ENCODE measurements at regions not wholly inside any gene's neighbourhood (a gene's known extent, or its start where the extent isn't known, plus 50 kb on each side); places are given as distances from the start of the nearest gene placed in this dataset.

DNA sequence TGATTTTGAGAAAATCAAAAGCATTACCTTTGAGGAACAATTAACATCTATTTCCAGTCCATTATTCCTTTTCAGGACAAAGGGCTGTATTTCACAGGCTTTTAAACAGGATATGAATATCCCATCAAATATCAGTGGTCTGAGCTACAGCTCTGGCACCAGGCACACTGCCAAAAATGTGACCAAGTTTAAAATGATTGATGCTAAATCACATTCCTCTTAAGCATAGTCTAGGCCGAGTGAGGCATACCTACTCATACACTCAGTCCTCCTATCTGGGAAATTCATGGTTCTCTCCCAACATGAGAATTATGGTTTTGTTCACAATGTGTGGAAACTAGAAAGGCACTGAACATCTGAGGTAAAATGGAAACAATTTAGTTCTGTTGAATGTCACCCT, 683.5 kb downstream of the TUSC7 start:
- H3K79me2 ChIP-seq (ENCODE audit: low read depth): no peaks in the 10 kb centered on the region
- no peak overlapping the region for H2AFZ ChIP-seq
- no peaks in the 10 kb centered on the region for H3K9me3 ChIP-seq (ENCODE audit: insufficient read depth, low read depth)
- H3K27me3 ChIP-seq (ENCODE audit: insufficient read depth, low read depth): no peaks in the 10 kb centered on the region
- TF ChIP-seq, protein P1, sequence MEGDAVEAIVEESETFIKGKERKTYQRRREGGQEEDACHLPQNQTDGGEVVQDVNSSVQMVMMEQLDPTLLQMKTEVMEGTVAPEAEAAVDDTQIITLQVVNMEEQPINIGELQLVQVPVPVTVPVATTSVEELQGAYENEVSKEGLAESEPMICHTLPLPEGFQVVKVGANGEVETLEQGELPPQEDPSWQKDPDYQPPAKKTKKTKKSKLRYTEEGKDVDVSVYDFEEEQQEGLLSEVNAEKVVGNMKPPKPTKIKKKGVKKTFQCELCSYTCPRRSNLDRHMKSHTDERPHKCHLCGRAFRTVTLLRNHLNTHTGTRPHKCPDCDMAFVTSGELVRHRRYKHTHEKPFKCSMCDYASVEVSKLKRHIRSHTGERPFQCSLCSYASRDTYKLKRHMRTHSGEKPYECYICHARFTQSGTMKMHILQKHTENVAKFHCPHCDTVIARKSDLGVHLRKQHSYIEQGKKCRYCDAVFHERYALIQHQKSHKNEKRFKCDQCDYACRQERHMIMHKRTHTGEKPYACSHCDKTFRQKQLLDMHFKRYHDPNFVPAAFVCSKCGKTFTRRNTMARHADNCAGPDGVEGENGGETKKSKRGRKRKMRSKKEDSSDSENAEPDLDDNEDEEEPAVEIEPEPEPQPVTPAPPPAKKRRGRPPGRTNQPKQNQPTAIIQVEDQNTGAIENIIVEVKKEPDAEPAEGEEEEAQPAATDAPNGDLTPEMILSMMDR (conservative IDR thresholded peaks at IDR 0.05): no peak
- no peak for TF ChIP-seq EZH2 (IDR thresholded peaks at IDR 0.05; ENCODE audit: low read depth)
- H3K36me3 ChIP-seq (ENCODE audit: low read depth): no peaks in the 10 kb centered on the region
- no peak overlapping the region for H3K4me2 ChIP-seq
- no TSS peak for BruUV-seq (replicated peaks)
- ChIA-PET CTCF (no interaction called here), POLR2A (ENCODE audit: unreplicated experiment) (no interaction called here)
- H4K20me1 ChIP-seq (ENCODE audit: insufficient read depth): 0 out of 2 replicates have a peak, but pooled peaks cover 3% of the 10 kb centered on the region
- H3K4me1 ChIP-seq (replicated peaks; ENCODE audit: insufficient read depth): no peaks in the 10 kb centered on the region
- DNase-seq: no peak
- H3K9me2 ChIP-seq (ENCODE audit: insufficient read depth): no peaks in the 10 kb centered on the region
- no peak overlapping the region for H3K4me3 ChIP-seq
- H3K27ac ChIP-seq: no peak overlapping the region
- intact Hi-C loops (cut with micrococcal nuclease; ENCODE audit: unreplicated experiment): no loop called here
- no peaks in the 10 kb centered on the region for H3F3A ChIP-seq (ENCODE audit: insufficient read depth, low read depth)

DNA sequence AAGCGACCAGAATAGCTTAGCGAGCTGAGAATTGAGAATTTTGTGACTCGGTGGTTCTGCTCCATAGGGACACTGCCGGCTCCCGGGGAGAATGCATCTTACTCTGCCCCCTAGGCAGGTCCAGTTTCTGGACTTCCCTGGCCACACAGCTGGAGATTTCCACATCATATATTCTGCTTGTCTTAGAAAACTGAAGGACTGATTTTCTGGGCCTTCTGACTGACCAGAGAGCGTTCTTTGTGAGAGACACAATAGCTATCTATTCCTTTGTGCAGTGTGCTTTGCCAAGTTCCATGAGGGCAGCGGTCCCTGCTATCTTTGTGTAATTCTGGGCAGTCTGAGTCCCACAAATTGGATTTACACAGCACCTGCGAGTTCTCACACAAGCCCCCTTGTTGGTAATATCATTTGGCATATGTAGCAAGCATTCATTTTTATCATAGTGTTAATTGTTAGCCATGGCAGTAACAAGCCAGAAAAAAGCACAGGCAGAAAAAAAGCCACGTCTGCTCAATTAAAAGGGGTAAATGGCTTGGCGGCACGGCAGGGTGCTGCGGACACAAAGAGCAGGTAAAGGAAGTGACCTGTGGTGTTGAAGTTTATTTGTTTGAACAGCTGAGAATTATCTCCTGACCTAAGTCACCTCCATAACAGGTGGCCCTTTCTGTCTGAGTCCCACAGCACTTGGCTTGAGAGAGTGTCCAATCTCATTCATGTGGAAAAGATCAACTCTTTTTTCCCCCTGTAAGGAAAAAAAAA, 688.7 kb downstream of the TUSC7 start:
- no TSS peak for BruUV-seq (replicated peaks)
- POLR2A ChIA-PET (ENCODE audit: unreplicated experiment): no interaction called here

DNA sequence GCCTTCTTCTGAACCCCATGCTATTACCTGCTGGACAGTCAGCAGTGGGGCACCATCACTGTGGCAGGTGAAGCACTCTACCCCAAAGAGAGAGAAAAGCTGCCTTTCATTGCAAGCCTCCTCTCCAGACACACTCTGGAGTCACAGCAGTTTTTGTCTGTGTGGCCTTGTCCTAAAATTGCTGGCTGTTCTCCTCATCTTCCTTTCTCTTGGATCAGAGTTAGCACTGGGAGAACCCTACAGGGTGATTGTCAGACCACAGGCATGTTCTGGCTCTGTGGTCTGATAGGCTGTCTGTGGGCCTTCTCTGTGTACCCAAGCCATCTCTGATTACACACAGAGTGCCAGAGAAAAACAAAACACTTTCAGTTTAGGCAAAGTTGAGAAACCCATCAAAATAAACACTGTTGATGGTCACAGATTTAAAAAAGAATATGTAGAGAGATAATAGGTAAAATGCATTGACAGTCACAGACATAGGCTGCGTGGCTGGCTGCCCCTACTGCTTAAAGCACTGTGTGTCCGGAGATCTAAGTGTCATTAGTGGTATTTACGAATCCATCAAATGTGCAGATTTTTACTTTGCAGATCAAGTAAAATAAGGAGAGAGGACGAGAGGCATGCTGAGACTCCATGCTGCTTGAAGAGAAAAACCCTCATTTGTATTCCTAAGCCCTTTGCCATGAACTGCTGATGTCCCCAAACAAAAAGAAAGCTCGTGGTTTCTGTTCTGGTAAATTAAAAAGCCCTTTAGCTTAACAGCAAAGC, 689.9 kb downstream of the TUSC7 start:
- ChIA-PET POLR2A (ENCODE audit: unreplicated experiment) (no interaction called here), CTCF (no interaction called here)
- H3K4me2 ChIP-seq: no peak overlapping the region
- no peaks in the 10 kb centered on the region for H3F3A ChIP-seq (ENCODE audit: insufficient read depth, low read depth)
- no peak overlapping the region for H3K4me3 ChIP-seq
- H3K36me3 ChIP-seq (ENCODE audit: low read depth): no peaks in the 10 kb centered on the region
- H3K27ac ChIP-seq: no peak overlapping the region
- no peaks in the 10 kb centered on the region for H3K4me1 ChIP-seq (replicated peaks; ENCODE audit: insufficient read depth)
- H3K79me2 ChIP-seq (ENCODE audit: low read depth): no peaks in the 10 kb centered on the region
- no peak for TF ChIP-seq EZH2 (IDR thresholded peaks at IDR 0.05; ENCODE audit: low read depth)
- TF ChIP-seq, protein P1 (conservative IDR thresholded peaks at IDR 0.05): no peak
- no peak overlapping the region for H2AFZ ChIP-seq
- no peak for DNase-seq
- no peaks in the 10 kb centered on the region for H4K20me1 ChIP-seq (ENCODE audit: insufficient read depth)
- no peaks in the 10 kb centered on the region for H3K9me3 ChIP-seq (ENCODE audit: insufficient read depth, low read depth)
- H3K9me2 ChIP-seq (ENCODE audit: insufficient read depth): no peaks in the 10 kb centered on the region; the same call in 1 of the 2 replicates
- intact Hi-C loops (cut with micrococcal nuclease; ENCODE audit: unreplicated experiment): no loop called here
- H3K27me3 ChIP-seq (ENCODE audit: insufficient read depth, low read depth): no peaks in the 10 kb centered on the region
- BruUV-seq (replicated peaks): no TSS peak

More for the DNA sequence above, 688.7 kb downstream of the TUSC7 start:
- H4K20me1 ChIP-seq (ENCODE audit: insufficient read depth): no peaks in the 10 kb centered on the region
- no peaks in the 10 kb centered on the region; the same call in 1 of the 2 replicates for H3K9me2 ChIP-seq (ENCODE audit: insufficient read depth)
- no peak for DNase-seq
- no peak for TF ChIP-seq EZH2 (IDR thresholded peaks at IDR 0.05; ENCODE audit: low read depth)
- TF ChIP-seq, protein P1 (conservative IDR thresholded peaks at IDR 0.05): no peak
- H2AFZ ChIP-seq: no peak overlapping the region
- H3K27me3 ChIP-seq (ENCODE audit: insufficient read depth, low read depth): no peaks in the 10 kb centered on the region
- H3K9me3 ChIP-seq (ENCODE audit: insufficient read depth, low read depth): no peaks in the 10 kb centered on the region
- H3K27ac ChIP-seq: no peak overlapping the region
- CTCF ChIA-PET: no interaction called here
- no peak overlapping the region for H3K4me2 ChIP-seq
- no peaks in the 10 kb centered on the region for H3K79me2 ChIP-seq (ENCODE audit: low read depth)
- no peaks in the 10 kb centered on the region for H3F3A ChIP-seq (ENCODE audit: insufficient read depth, low read depth)
- no peaks in the 10 kb centered on the region for H3K36me3 ChIP-seq (ENCODE audit: low read depth)
- no peaks in the 10 kb centered on the region for H3K4me1 ChIP-seq (replicated peaks; ENCODE audit: insufficient read depth)
- intact Hi-C loops (cut with micrococcal nuclease; ENCODE audit: unreplicated experiment): no loop called here
- no peak overlapping the region for H3K4me3 ChIP-seq

All from PC-9 (cell line).